Endothelial cell of hepatic sinusoid (primary cell): ENCODE measurements at regions not wholly inside any gene's neighbourhood (a gene's known extent, or its start where the extent isn't known, plus 50 kb on each side); places are given as distances from the start of the nearest gene placed in this dataset.

Source experiments
- in situ Hi-C: cut with HindIII; loops from 2 replicates; pipeline ENCODE4 v1.10.0; 2017; ENCODE audit warnings: low sequenced_read_pairs

- in situ Hi-C loops: no loop called here
These were observed 56.0 kb downstream of the EN1 start for GRCh38 chr2:118791483-118791882.

- in situ Hi-C loops: no loop called here
These were observed 60.7 kb downstream of the EN1 start for GRCh38 chr2:118786746-118787145.

- in situ Hi-C loops: no loop called here
These were observed 62.6 kb downstream of the EN1 start for GRCh38 chr2:118784860-118785259.

DNA sequence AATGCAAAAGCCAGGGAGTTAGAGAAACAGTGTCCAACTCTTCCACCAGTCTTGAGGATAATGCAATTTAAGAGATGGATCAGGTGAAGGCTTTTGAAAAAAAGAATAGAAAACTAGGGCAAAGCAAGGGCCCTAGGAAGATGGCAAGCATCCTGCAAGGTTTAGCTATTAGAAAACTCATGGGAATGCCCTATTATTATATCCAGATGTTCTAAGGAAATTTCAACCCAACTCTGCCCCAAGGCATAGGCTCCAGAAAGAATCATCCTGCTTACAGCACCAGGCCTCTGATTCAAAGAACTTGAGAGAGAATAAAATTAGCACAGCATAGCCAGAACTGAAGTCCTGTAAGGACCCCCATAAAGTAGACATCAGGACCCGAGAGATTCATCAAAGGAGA is 68.1 kb downstream of the EN1 start:
- in situ Hi-C loops: no loop called here

DNA sequence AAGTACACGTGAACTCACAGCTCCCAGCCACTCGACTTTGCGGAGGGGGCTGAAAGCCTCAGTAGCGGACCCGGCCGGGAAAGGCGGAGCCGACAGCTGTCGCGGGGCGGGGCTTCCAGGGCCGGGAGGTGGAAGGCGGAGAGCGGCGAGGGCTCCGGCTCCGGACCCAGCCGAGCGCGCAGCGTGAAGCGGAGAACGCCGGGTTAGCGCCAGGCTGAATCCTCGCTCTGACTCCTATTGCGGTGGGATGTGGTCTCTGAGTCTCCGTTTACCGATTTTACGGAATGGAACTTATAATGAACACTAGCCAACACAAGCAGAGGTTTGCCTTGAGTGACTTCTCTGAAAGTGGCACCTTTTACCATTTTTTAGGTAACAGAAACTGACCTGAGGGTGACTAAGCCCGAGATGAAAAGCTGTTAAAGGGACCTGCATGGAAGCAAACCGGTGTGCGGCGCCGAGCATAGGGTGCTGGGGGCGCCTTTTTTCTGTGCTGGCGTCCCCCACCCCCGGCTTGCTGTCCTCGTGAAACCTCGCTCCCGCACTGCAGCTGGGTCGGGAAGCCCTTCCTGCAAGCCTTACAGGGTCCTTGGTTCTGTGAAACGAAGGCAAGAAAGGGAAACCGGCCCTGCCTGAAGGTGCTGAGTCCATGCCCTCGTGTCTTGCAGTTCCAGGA is 72.9 kb downstream of the EN1 start:
- in situ Hi-C loops: loop anchor here (5.0 kb wide), 1 partner anchor 87 kb away; no protein-coding TSS in a partner anchor

- in situ Hi-C loops: loop anchor here (5.0 kb wide), 1 partner anchor 87 kb away; no protein-coding TSS in a partner anchor
These were observed 73.6 kb downstream of the EN1 start for GRCh38 chr2:118773826-118774225.

GRCh38 chr2:118772487-118773200 is 74.8 kb downstream of the EN1 start:
- in situ Hi-C loops: loop anchor here (5.0 kb wide), 1 partner anchor 85 kb away; no protein-coding TSS in a partner anchor

DNA sequence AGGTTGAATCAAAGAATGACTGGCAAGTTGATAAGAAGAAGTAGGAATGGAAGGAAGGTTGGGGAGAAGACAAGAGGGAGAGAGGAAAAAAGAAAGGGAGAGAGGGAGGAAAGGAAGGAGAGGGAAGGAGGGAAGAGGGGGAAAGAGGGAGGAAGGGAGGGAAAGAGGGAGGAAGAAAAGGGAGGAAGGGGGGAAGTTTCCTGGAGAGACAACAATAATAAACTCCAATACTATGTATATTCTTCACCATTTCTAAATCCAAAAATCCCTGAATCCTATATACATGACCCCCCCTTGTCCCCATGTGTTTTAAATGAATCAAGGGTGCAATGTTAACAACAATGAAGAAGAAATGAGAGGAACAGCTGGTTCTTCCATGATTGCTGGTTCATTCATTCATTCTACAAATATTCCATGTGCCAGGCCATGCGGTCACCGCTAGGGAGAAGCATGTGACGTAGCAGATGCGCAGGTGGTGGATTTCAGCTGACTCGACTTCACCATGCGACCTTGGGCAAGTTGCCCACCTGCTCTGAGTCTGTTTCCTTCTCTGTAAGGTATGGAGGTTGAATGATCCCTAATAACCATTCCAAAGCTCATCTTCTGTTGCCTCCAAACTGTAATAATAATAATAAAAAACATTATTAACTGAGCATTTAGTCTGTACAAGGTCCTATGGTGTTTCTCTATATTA is 77.6 kb downstream of the EN1 start:
- in situ Hi-C loops: loop anchor here (5.0 kb wide), 1 partner anchor 83 kb away; no protein-coding TSS in a partner anchor

GRCh38 chr2:118766871-118767270 is 80.6 kb downstream of the EN1 start:
- in situ Hi-C loops: no loop called here

GRCh38 chr2:118764855-118765254 is 82.6 kb downstream of the EN1 start:
- in situ Hi-C loops: no loop called here

DNA sequence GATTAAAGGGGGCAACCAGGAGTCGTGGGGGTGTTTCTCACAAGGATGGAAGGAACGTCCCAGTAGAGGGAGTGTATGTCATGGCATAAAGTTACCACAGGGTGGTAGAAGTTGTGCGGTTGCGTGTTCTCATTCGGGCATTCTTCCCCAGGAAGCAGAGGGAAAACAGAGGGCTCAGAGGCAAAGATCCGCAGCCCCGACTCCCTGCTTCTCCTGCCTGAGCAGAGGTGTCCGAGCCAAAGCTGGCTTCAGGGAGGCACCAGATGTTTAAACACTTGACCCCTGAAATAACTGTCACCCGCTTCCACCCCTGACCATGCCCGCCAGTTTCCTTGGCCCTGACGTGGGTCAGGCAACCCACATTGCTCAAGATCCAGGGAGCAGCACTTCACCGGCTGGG is 83.7 kb downstream of the EN1 start:
- in situ Hi-C loops: no loop called here

GRCh38 chr2:118762290-118762689 is 85.2 kb downstream of the EN1 start:
- in situ Hi-C loops: no loop called here

DNA sequence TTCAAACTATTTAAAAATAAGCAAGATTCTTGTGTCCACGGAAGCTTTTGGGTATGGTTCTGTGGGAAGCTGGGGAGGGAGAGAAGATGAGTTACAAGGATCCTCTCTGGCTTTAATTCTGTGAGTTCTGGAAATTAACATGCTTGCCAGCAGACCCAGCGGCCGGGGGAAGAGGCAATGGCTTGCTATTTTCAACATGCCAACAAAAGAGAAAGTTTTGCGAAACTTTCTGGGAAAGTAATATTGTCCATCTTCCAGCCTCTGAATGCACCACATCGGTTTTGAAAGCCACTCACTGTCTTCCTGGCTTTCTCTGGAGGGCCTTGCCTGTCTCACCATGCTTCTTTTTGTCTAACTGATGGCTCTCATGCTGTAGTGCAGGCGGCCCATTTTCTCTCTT is 85.7 kb downstream of the EN1 start:
- in situ Hi-C loops: no loop called here

DNA sequence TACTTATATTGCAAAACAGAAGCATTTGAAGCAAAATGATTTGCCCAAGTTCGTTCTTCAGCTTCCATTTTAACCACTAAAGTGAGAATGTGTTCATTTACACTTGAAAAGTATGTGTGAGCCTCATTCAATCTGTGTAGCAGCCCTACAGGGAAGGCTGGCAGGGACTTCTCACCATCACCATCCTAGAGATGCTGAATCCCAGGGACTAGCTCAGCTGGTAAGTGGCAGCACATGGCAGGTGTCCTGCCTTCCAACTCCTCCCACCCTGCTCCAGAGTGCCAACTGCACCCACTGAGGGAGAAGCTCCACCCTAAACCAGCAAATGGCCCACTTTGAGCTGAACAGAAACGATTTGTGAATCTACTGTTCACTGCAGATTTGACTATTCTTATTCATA is 91.5 kb downstream of the EN1 start:
- in situ Hi-C loops: no loop called here

GRCh38 chr2:118755384-118755783 is 92.1 kb downstream of the EN1 start:
- in situ Hi-C loops: no loop called here

DNA sequence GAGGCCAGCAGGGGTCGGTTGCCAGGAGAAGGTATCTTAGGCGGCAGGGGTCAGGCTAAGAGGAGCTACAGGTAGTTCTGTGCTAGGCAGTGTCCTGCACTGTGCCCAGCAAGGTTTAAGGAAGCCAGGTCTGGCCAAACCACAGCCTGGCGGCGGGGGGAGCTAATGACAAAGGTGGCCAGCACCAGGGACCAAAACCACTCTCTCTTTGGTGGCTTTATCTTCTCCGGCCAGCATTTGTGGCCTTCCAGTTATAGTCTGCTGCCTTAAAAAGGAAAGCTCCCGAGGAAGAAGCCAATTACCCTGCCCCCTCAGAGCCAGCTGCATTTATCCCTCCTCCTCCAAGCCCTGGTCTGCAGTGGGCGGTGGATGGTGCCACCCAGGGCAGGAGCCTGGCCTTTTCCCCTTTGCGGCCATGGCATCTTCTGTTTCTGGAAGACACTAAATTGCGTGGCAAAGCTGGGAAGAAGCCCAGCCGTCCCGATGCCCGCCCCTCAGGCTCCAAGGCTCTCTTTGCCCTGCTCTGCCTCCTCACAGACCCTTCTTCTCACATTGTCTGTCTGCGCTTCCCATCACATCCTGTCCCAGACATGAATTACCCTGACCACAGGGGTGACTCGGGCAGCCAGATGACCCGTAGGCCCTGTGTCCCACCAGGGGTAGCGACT is 94.6 kb downstream of the EN1 start:
- in situ Hi-C loops: no loop called here

DNA sequence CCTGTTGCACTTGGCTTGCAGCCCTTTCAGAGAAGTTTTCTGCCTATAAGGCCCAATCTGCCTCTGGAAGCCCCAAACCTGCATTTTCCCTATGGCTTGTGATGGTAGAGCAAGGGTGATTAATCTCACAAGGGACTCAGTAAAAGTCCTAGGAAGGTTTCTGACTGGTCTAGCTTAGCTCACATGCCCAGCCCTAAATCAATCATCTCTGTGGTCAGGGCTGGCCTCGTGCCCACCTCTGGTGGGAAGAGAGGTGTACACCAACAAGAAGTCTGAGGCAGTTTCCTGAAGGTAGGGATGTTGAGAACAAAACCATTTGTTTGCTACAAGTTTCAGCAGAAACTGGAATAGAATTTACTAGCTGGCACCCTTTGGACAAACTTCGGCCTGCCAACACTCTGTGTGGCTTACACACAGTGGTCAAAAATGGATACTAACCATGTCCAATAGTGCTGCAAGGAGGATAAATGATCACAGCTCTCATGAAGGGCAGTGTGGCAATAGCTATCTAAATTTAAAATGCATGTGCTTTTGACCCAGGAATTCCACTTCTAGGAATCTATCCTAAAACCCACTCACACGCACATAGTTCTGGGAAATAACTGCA is 96.4 kb downstream of the EN1 start:
- in situ Hi-C loops: no loop called here

- in situ Hi-C loops: no loop called here
These were observed 99.1 kb downstream of the EN1 start for GRCh38 chr2:118748245-118748885.

DNA sequence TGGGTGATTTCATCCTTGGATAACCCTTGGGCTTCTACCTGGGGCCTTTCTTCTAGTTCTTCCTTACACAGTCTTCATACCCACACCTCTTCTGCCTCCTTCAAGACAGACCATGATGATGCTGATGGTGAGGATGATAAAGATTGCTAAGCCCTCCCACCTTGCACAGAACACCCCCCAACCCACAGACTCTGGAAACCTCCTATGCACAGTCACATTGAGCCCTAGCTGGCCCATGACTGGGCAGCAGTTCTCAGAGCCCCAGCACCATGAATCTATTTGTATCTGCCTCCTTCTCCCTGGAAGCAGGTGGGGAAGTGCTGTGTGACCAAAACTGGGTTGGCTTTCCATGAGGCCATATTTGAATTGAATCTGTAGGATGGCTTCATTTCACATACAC is 99.8 kb downstream of the EN1 start:
- in situ Hi-C loops: no loop called here

- in situ Hi-C loops: no loop called here
These were observed 100.4 kb downstream of the EN1 start for GRCh38 chr2:118747066-118747465.
